NCI-H2081 treated with DMSO at 0.1 percent for 48 hours (cell line): ENCODE measurements at regions not wholly inside any gene's neighbourhood (a gene's known extent, or its start where the extent isn't known, plus 50 kb on each side); places are given as distances from the start of the nearest gene placed in this dataset.
"Not testable (repeated sequence)": the region's sequence is repeated elsewhere in the genome, so short reads cannot be mapped to it uniquely, and the experiment has no call there.

ENCODE experiments used
- DNase-seq: peaks from one replicate; lab custom pipeline; 2025; lab: John Stamatoyannopoulos, UW

- no peak for DNase-seq
Measured at GRCh38 chr10:31683682-31684081, 244.9 kb downstream of the ARHGAP12 start.

DNA sequence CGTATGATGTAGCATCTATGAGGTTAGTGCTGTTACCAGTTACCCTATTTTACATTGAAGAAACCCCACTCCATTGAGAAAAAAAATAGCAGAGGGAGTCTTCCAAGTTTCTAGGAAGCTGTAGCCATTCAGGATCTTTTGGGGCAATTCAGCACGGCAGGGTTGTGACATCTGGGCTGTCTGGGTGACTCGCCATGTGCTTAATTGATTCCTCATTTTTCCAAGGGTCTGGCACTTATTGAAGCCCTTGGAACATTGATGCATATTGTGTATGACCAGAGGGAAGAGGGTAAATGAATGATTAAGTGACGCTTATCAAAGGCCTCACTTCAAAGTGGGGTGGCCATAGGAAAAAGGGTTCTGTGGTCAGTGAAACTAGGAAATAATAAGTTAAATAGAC is 248.7 kb downstream of the ARHGAP12 start:
- DNase-seq: no peak

DNA sequence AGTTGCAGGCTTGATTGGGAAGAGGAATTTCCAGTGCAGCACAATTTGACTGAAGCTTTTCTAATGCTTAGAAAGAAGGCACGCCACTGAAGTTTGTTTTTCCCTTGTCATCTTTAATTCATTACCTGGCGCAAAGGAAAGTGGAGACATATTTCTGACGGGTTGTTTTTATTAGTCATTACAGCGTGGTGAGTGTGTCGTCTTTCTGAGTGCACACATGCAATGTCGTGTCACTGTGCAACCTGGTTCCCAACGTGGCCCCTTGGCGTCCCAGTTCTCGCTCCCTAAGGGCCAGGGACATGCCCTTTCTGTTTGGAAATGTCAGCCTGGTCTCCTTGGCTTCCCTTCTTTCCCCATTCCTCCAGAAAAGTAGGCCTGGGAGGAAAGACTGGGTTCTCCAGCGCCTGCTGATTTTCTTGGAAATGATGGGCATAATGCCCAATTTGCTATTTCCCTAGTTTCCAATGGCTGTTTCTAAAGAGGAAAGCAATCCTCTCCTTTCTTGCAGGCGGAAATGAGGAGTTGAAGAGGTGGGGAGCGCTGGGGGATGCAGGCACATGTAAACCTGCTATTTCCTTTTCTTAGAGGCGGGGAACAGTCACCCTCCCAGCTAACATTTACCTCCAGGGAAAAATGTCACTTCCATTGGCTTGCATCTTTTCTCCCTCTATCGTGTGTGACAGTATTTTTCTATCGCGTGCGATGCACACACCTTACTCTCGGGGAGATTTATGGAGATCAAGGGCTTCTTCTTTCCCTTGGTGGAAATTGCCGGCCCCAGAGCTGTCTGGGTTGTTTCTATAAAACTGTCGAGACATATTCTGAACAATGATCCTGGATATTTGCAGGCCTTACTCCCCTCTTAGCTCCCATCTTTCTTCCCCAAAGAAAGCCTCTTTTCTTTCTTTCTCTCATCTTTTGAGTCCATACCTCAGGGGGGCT is 249.8 kb downstream of the ARHGAP12 start:
- DNase-seq: no peak

GRCh38 chr10:31678139-31678536 is 250.5 kb downstream of the ARHGAP12 start:
- DNase-seq: no peak

GRCh38 chr10:31677195-31678138 is 251.2 kb downstream of the ARHGAP12 start:
- DNase-seq: no peak

DNA sequence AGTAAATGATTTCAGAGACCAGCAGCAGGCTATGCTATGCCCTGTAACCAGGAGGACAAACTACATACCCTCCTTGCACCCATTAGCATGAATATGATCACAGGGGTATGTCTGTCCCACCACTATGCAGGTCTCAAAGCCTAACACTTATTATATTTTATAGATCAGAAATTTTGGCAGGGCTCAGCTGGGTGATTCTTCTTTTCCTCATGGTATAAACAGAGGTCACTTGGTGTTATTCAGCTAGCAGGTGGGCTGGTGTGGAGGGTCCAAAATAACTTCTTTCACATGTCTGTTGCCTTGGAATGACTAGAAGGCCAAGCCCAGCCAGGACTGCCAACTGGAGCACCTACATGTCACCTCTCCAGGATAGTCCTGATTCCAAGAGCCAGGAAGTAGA is 252.9 kb downstream of the ARHGAP12 start:
- DNase-seq: no peak

DNA sequence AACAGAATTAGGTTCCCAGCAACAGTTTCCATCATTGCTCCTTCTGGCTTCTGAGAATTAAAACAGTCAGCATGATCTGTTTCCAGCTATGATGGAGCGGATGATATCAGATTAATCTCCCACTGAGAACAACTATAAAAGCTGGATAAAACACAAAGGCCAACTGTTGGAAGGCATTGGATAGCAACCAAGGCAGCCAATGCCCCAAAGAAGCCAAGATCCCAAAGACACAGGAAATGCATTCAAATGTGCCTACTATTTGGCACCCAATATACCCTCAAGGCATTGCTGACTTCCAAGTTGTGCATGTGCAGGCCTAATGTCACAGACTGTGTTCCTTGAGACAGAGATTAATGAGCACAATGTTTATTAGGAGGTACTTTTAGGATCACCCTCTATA is 259.3 kb downstream of the ARHGAP12 start:
- no peak for DNase-seq

DNA sequence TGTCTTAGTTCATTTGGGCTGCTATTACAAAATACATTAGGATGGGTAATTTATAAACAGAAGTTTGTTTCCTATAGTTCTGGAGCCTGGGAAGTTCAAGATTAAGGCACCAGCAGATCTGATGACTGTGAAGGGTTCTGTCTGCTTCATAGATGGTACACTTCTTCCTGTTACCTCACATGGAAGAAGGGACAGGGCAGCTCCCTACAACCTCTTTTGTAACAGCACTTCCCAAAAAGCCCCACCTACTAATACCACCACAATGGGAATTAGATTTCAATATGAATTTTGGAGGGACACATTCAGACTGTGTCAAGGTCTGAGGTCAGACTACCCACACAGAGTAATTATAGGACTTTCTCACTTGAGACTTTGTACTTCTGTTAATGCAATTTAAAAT is 260.3 kb downstream of the ARHGAP12 start:
- no peak for DNase-seq

DNA sequence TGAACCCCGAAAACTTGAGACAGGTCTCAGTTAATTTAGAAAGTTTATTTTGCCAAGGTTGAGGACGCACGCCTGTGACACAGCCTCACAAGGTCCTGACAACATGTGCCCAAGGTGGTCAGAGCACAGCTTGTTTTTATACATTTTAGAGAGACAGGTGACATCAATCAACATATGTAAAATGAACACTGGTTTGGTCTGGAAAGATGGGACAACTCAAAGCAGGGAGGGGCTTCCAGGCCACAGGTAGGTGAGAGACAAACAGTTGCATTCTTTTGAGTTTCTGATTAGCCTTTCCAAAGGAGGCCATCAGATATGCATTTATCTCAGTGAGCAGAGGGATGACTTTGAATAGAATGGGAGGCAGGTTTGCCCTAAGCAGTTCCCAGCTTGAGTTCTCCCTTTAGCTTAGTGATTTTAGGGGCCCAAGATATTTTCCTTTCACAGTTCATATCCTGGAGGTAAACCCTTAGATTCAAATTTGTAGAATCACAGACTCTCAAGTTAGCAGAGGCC is 262.8 kb downstream of the ARHGAP12 start:
- not testable (repeated sequence) for DNase-seq

DNA sequence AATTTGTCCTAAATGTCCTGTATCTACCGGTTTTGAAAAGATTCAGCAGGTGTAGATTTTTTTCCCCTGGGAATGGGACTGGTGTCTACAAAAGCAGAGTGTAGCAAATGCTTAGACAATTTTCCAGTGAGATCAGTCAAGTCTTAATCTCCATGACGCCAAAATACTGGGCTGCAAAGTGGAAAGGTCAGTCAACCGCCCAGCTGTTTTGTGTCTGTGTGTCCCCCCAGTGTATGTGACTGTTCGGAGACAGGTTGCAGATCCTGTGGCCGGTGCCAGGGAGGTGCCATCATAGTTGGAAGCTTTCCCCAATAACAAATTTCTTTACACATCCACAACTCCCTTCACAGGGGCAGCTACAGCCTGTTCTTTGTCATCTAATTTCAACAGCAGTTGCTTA is 263.8 kb downstream of the ARHGAP12 start:
- no peak for DNase-seq

- DNase-seq: not testable (repeated sequence)
Measured at GRCh38 chr10:31664071-31664470, 264.6 kb downstream of the ARHGAP12 start.

- DNase-seq: no peak
Measured at GRCh38 chr10:31660300-31660699, 268.3 kb downstream of the ARHGAP12 start.

DNA sequence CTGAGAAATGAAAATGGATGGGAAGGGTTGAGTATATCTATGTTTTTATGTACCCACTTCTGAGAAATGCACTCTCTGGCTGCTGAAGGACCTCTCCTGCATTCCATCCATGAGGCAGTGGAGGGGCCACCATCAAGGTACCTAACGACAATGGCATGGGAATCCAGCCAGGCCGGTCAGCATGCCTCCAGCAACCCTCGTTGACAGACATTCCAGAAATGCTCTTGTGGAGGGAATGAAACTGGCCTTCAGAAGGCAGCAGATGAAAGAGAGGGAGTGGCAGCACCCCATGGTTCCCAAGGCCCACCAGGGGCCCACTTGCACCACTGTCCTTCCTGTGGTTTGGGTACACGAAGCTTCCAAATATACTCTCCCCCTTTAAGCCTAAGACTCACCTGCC is 269.0 kb downstream of the ARHGAP12 start:
- DNase-seq: no peak

- no peak for DNase-seq
Measured at GRCh38 chr10:31657434-31657872, 271.2 kb downstream of the ARHGAP12 start.

GRCh38 chr10:31656851-31657433 is 271.7 kb downstream of the ARHGAP12 start:
- no peak for DNase-seq

GRCh38 chr10:31652038-31652437 is 276.6 kb downstream of the ARHGAP12 start:
- DNase-seq: no peak

GRCh38 chr10:31650010-31650409 is 278.6 kb downstream of the ARHGAP12 start:
- DNase-seq: no peak

DNA sequence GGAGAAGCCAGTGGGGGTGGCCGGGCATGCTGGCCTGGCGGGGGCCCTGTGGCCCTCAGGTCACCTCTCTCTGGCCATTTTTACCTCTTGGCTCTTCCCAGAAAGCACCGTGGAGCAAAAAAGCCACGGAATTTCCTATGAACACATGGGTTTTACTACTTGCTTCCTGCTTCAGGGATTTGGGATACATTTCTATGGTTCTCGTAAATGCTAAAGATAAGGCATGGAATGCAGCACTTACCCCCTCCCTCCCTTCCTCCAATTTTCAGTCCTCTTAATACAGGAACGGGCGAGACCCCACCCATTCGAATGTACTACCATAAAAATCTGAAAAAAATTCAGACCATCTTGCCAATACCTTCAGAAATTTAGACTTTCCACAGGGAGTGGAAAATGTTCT is 279.7 kb downstream of the ARHGAP12 start:
- no peak for DNase-seq

- no peak for DNase-seq
Measured at GRCh38 chr10:31647861-31648260, 280.8 kb downstream of the ARHGAP12 start.

GRCh38 chr10:31646519-31646918 is 282.1 kb downstream of the ARHGAP12 start:
- DNase-seq: no peak

DNA sequence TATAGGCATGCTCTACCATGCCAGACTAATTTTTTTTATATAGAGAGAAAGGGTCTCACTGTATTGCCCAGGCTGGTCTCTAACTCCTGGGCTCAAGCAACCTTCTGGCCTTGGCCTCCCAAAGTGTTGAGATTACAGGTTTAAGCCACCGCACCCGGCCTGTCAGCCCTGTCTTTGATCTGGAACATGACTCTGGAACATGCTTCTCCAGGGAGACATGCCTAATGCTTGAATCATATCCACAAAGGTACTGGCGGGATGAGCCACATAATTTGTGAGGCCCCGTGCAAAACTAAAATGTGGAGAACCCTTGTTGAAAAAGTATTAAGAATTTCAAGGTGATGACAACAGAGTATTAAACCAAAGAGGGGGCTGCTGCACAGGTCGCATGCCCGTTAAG is 282.8 kb downstream of the ARHGAP12 start:
- DNase-seq: no peak
